A549 (cell line): ENCODE measurements at regions not wholly inside any gene's neighbourhood (a gene's known extent, or its start where the extent isn't known, plus 50 kb on each side); places are given as distances from the start of the nearest gene placed in this dataset.
A peak's percentile ranks its signal among the peaks of the same experiment; 100 is the strongest.

Experiments
- ATAC-seq, 2 experiments: fragments of 200-7000 bp in 1 of 2; fragments of >200 bp in 1 of 2; cut with Nextera tagmentation in 1 of 2; cut with Tn5 transposase in 1 of 2; 3 replicates each; pipeline versions ENCODE4 v1.8.0 to v1.9.1; 2018 to 2020; ENCODE audit warnings: mild to moderate bottlenecking in 1 of 2, moderate library complexity in 1 of 2
- CTCF ChIA-PET: fragments of 300-600 bp; sonication (Branson Sonifier 250); formaldehyde crosslinking; extraction: SDS; loops from one replicate; lab custom pipeline; 2021; ENCODE audit warnings: antibody characterized with exemption, inconsistent platforms; lab: Yijun Ruan, JAX
- POLR2A ChIA-PET: fragments of 350-600 bp; formaldehyde crosslinking; extraction: SDS; loops from one replicate; lab custom pipeline; 2021; ENCODE audit warnings: antibody characterized with exemption, inconsistent platforms; lab: Yijun Ruan, JAX
- DNase-seq, 2 experiments: peaks; one replicate each; pipeline versions ENCODE4 v3.0.0 to v3.0.0-alpha.2; 2011 to 2016; ENCODE audit warnings: low read depth in 1 of 2, low spot score in 1 of 2
- FAIRE-seq: peaks from 2 replicates; lab custom pipeline; 2011; peaks lifted over from hg19 to GRCh38; lab: Jason Lieb, UNC
- H3K27ac ChIP-seq, 2 experiments: fragments of >200 bp; sonication (Bioruptor Twin); formaldehyde crosslinking; 3 replicates each; pipeline ENCODE4 v1.5.1; 2016 to 2017
- H3K4me1 ChIP-seq: fragments of >200 bp; sonication (Bioruptor Twin); formaldehyde crosslinking; 3 replicates; pipeline ENCODE4 v1.6.1; 2016
- H3K4me2 ChIP-seq: fragments of >200 bp; sonication (Bioruptor Twin); formaldehyde crosslinking; 3 replicates; pipeline ENCODE4 v1.6.1; 2016
- H3K4me3 ChIP-seq: fragments of >200 bp; sonication (Bioruptor Twin); formaldehyde crosslinking; 3 replicates; pipeline ENCODE4 v1.5.1; 2016
- H3K9me3 ChIP-seq: fragments of >200 bp; sonication (Bioruptor Twin); formaldehyde crosslinking; 3 replicates; pipeline ENCODE4 v1.6.1; 2016
- ATOH8 ChIP-seq: fragments of 250-450 bp; sonication (Bioruptor Pico); IDR thresholded peaks from 2 replicates; pipeline ENCODE4 v1.5.0; 2020; ENCODE audit warnings: low read depth, mild to moderate bottlenecking, moderate library complexity
- BCL3 ChIP-seq: fragments of >200 bp; sonication (Bioruptor Twin); formaldehyde crosslinking; IDR thresholded peaks from 3 replicates; pipeline ENCODE4 v1.6.1; 2016
- CEBPB ChIP-seq, 2 experiments: fragments of >200 bp in 1 of 2; sonication (Bioruptor Twin) in 1 of 2; formaldehyde crosslinking in 1 of 2; IDR thresholded peaks; 2 replicates each; pipeline ENCODE4 v1.6.1; 2012 to 2016
- CTCF ChIP-seq: fragments of >200 bp; sonication (Bioruptor Twin); formaldehyde crosslinking; IDR thresholded peaks from 3 replicates; pipeline ENCODE4 v1.5.1; 2016
- ELK1 ChIP-seq: fragments of 150-350 bp; IDR thresholded peaks from 2 replicates; pipeline ENCODE4 v1.6.1; 2014; ENCODE audit warnings: low read depth, mild to moderate bottlenecking, low read length
- FOXS1 ChIP-seq: fragments of 250-450 bp; sonication (Bioruptor Pico); IDR thresholded peaks from 2 replicates; pipeline ENCODE4 v1.5.0; 2020; ENCODE audit warnings: mild to moderate bottlenecking, moderate library complexity
- HES2 ChIP-seq: fragments of >200 bp; sonication (Bioruptor Twin); formaldehyde crosslinking; IDR thresholded peaks from 2 replicates; pipeline ENCODE4 v1.6.1; 2016
- KDM1A ChIP-seq: fragments of 200-600 bp; sonication (generic); IDR thresholded peaks from 2 replicates; pipeline ENCODE4 v1.6.1; 2016; ENCODE audit warnings: low read depth, mild to moderate bottlenecking
- MAX ChIP-seq: IDR thresholded peaks from 2 replicates; pipeline ENCODE4 v1.6.1; 2012
- NPAS2 ChIP-seq: fragments of 250-450 bp; sonication (Bioruptor Pico); IDR thresholded peaks from 2 replicates; pipeline ENCODE4 v1.8.0; 2022; ENCODE audit warnings: mild to moderate bottlenecking, moderate library complexity, borderline replicate concordance
- PBX3 ChIP-seq: IDR thresholded peaks from 2 replicates; pipeline ENCODE4 v1.6.1; 2012
- PHF8 ChIP-seq: fragments of 200-600 bp; sonication (generic); IDR thresholded peaks from 2 replicates; pipeline ENCODE4 v1.6.1; 2016; ENCODE audit warnings: low read depth, mild to moderate bottlenecking, antibody characterized with exemption, moderate library complexity, borderline replicate concordance
- REST ChIP-seq: fragments of 200-600 bp; sonication (generic); IDR thresholded peaks from 2 replicates; pipeline ENCODE4 v1.6.1; 2016; ENCODE audit warnings: antibody characterized with exemption, mild to moderate bottlenecking, moderate library complexity
- RFX5 ChIP-seq: fragments of 450-650 bp; IDR thresholded peaks from 2 replicates; pipeline ENCODE4 v1.7.1; 2014; ENCODE audit warnings: antibody characterized with exemption, mild to moderate bottlenecking, moderate library complexity
- TP53 ChIP-seq: fragments of 250-450 bp; sonication (Bioruptor Pico); IDR thresholded peaks from 2 replicates; pipeline ENCODE4 v1.5.0; 2021; ENCODE audit warnings: mild to moderate bottlenecking, moderate library complexity
- ZFP36 ChIP-seq: fragments of 450-650 bp; IDR thresholded peaks from 2 replicates; pipeline ENCODE4 v1.6.1; 2014; ENCODE audit warnings: borderline replicate concordance; ENCODE audit not compliant: partially characterized antibody
- ZNF302 ChIP-seq: fragments of 250-450 bp; sonication (Bioruptor Pico); IDR thresholded peaks from 2 replicates; pipeline ENCODE4 v1.9.0; 2021; ENCODE audit warnings: inconsistent platforms, mild to moderate bottlenecking, moderate library complexity
- WGBS: methylation state at CpG from one replicate; pipeline ENCODE4 v1.1.6; 2017; ENCODE audit errors: missing lambda C conversion rate; 5-methylcytosine and 5-hydroxymethylcytosine counted together

- no peak for DNase-seq
- WGBS, result 77% methylated on average over 2 of the region's 2 CpGs
- Histone ChIP-seq H3K4me2 (no peak overlapping the region), H3K27ac (peak overlapping the region in 1 of 2 experiments; percentile 56; a peak in 2 of 6 replicates), H3K4me3 (no peak overlapping the region), H3K4me1 (peaks cover 21% of the 10 kb centered on the region), H3K9me3 (no peaks in the 10 kb centered on the region)
- ChIA-PET POLR2A (no interaction called here), CTCF (interaction anchor here (1.2 kb wide), 1 partner anchor 12 kb away, joined by 5 read pairs; no protein-coding TSS in a partner anchor)
- no peak for ATAC-seq
- TF ChIP-seq ATOH8 (CRISPR knock-in tag), result no peak
- TF ChIP-seq PBX3, result no peak
- TF ChIP-seq FOXS1 (CRISPR knock-in tag), result no peak
- TF ChIP-seq KDM1A, result no peak
- TF ChIP-seq RFX5, result no peak
- TF ChIP-seq BCL3, result no peak
- TF ChIP-seq MAX, result no peak
- no peak for TF ChIP-seq ZFP36
- TF ChIP-seq TP53 (CRISPR knock-in tag), result no peak
- TF ChIP-seq CEBPB (IDR thresholded peaks at IDR 0.05), result no peak
- no peak for TF ChIP-seq REST
- no peak for TF ChIP-seq PHF8
- no peak for TF ChIP-seq NPAS2 (CRISPR knock-in tag)
- TF ChIP-seq ZNF302, result no peak
- no peak for TF ChIP-seq CTCF
- TF ChIP-seq ELK1, result no peak
- TF ChIP-seq HES2, result no peak
- FAIRE-seq, result no peak
Measured at GRCh38 chr5:169429044-169429443, 128.1 kb upstream of the SLIT3 start.
